ENCODE measurements at regions not wholly inside any gene's neighbourhood (a gene's known extent, or its start where the extent isn't known, plus 50 kb on each side); places are given as distances from the start of the nearest gene placed in this dataset.

DNA sequence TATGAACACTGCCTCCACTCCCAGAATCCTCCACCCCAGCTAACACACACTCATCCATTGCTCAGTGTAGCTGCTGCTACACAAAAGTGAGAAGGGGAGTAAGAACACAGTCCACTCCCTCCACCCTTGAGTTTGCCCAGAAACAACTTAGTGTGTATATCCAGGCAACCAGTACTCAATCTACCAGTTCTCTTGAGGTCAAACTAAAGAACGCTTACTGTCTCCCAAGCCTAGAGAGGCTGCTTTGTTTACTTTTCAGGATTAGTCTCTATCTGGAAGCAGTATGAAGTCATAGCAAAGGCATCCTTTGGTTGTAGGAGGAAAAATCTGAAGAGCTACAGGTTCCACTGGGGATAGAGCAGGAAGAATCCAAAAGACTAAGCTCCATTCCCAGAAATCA, 296.3 kb downstream of the KCNN2 start:
- peak; percentile 61 for DNase-seq (ENCODE audit: low read depth)

DNA sequence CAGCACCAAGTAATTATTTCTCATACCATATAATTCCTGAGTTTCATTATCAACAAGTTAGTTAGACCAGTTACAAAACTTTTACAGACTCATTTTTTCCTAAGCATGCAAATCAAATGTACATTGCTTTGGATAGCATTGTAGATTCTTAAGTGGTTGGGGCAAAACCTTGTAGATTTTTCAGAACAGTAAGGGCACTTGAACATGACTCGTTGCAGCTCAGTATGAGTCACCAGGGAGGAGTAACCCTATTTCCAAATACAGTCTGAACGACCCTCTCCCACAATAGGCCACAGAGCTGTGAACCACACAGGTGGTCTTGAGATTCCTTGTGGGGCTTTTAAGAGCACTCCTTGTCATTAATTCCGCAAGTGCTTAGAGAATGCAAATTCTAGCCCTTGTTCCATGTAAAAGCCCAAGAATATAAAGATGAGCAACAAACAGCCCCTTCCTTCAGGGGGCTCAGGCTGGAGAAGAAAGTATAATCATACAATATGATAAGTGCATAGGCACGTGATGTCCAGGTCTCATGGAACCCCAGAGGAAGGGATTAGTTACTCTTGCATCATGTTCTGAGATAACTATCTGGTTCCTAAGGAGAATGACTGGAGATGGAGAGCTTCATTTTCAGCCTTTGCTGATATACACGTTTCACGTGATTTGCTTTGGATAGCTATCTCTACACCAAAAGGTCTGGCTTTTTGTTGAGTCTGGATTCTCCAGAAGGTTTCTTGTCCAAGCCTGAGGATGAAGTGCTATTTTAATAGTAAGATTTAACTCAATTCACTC, 295.7 kb downstream of the KCNN2 start:
- DNase-seq (ENCODE audit: low read depth) = no peak

DNA sequence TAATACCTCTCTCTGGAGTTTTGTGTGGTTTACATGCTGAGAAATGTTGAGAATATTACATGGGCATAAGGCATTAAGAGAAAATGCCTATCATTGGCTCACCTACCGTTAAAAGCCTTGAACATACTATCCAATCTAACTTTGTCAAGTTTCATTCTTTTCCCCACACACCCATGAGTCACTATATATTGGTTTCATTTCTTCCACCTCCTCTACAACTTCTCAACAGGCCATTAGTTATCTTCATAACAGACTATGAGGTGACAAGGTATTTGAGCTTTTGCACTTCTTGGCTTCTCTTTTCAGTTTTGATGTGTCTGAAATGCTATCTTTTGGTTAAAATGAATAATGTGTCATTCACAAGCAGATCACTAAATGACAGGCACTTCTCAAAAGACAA, 288.0 kb downstream of the KCNN2 start:
- no peak for DNase-seq (ENCODE audit: low read depth)

DNA sequence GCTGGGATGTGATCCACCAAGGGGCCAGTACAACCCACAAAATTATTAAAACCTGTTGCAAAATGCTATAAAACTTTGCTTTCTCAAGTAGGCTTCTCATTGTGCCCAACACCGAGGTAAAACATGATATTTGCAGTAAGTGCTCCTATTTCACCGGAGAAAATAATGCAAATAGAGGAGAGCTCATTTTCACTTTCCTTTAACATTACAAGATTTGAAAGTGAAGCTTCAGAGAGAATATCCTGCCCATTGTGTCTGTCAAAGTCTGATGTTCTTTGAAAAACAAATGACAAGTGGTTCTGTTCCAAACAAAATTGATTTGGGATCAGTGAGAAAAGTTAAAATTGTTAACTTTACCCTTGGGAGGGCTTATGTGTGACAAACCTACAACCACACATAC, 287.1 kb downstream of the KCNN2 start:
- DNase-seq (ENCODE audit: low read depth) = no peak

DNA sequence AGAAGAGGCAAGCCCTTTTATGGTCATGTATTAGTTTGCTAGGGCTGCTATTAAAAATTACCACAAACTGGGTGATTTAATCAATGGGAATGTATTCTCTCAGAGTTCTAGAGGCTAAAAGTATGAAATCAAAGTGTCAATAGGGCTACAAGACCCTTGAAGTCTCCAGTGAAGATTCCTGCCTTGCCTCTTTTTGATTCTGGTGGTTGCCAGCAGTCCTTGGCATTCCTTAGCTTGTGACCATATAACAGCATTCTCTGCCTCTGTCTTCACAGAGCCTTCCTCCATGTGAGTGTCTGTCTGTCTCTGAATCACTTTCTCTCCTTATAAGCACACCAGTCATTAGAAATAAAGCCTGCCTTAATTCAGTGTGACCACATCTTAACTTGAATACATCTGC, 282.7 kb downstream of the KCNN2 start:
- no peak for DNase-seq (ENCODE audit: low read depth)

DNA sequence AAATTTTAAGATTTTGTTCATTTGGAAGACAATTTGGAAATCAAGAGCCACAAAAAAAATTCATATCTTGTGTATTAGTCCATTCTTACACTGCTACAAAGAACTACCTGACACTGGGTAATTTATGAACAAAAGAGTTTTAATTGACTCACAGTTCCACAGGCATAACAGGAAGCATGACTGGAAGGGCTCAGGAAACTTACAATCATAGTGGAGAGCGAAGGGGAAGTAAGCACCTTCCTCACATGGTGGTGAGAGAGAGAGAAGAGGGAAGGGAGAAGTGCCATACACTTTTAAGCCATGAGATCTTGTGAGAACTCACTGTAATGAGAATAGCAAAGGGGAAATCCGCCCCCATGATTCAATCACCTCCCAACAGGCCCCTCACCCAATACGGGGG, 274.4 kb downstream of the KCNN2 start:
- peak; percentile 11 for DNase-seq (ENCODE audit: low read depth)

DNA sequence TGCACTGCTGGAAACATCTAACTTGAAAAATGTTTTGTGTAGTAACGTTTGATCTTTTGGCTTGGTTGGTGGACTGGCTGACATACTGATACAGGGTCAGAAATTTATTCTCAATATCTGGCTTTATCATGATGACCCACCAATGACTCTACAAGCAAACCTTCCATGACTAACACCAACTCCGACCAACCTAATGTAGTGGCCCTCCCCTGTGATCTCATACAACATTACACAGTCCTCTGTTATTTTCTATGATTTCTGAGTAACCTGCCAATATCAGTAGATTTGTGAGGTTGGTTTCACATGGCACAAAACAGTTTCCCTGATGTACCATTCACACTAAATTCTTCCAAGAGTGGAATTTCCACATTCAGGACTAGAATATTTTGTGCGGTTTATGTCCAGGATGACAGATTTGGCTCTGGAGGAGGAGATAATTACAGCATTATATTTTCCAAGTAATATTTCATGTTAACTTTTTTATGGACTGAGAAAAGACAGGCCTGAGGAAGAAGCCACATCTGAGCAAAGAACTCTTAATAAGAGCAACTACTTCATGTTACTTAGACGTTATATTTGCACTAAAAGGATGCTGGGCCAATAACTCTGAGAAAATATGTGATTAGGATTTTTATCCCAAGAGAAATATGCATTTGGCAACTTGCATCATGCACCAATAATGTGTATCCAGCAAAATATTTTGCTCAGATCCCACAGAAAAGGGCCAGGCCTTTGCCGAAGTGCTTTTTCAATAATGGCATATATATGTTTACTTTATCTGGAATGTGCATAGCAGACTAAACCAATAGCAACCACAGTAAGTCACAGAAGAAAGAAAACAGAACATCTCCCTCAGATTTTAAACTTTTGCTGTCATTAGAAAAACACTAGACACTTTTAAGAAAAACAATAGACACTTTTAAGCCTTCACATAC, 273.4 kb downstream of the KCNN2 start:
- DNase-seq (ENCODE audit: low read depth) = peak; percentile 23

DNA sequence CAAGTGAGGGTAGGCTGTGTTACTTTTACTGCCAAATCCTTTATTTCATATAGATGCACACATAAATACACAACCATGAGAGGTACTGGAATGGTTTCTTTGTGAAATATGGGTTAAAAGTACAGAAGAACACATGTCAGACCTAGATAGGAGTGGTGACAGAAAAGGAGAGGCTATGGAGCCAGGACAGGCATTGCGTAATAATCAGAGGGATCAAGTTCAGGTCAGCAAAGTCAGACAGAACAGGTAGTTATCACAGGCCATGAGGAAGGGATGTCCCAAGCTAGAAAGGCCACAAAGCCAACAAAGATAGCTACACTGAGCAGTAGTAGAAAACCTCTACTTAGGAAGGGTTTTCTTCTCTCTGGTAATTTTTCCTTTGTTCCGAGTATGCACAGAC, 272.6 kb downstream of the KCNN2 start:
- DNase-seq (ENCODE audit: low read depth) = no peak

DNA sequence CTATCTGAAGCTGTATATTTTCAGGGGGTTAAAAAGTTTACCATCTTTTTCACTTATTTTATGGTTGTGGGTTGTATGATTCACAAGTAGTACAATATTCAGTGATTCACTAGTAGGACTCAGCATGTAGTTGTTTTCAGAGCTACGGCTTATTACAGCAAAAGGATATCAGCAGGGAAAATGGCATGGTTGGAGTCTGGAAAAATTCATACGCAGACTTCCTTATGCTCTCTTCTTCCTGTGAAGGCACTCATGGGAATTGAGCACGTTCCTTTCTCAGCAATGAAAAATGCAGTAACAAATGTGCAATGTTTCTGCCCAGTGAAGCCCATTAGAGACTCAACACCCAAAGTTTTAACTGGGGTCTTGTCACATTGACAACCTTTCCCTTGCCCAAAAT, 250.5 kb downstream of the KCNN2 start:
- DNase-seq (ENCODE audit: low read depth) = no peak

DNA sequence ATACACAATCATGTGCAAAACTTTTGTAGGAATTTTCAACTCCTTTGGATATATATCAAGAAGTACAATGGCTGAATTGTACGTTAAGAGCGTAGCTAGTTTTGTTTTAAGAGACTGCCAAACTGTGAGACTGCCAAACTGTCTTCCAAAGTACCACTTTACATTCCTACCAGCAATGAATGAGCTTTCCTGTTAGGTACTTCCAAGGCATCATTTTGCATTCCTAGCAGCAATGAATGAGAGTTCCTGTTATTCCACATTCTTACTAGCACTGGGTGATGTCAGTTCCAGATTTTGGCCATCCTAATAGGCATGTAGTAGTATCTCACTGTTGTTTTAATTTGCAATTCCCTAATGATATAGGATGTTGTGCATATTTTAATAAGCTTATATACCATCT, 219.3 kb downstream of the KCNN2 start:
- DNase-seq (ENCODE audit: low read depth) = no peak

DNA sequence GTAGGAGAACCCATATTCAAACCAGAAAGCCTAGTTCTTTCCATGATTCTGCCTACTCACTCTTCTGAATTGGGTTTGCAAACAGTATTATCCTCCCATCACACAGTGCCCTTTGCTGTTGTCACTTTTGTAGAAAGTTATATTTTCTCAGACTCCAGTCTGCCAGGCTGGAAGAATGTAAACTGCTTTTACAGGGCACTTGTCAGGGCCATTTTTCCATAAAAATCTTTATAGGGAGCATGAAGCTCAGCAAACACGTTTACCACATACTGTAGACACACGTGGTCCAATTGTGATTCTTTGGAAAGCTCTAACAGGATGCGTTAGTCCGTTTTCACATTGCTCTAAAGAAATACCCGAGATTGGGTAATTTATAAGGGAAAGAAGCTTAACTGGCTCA, 204.0 kb downstream of the KCNN2 start:
- no peak for DNase-seq (ENCODE audit: low read depth)

DNA sequence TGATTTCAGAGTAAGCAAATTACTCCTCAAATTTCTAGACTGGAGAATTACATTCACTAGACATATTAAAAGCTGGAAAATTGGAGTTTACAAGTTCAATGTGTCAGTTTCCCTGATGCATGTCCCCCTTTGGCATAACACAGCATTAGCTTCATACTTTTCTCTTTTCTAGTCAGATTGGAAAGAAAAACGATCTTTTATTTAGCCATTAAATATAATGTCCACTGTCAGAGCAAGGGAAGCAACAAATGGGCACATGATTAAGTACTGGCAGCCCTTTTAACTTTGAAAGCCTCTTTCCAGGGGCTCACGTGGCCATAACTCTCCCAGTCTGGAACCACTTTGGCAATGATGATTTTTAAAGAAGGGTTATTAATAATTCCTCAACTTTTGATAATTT, 203.3 kb downstream of the KCNN2 start:
- DNase-seq (ENCODE audit: low read depth) = no peak

DNA sequence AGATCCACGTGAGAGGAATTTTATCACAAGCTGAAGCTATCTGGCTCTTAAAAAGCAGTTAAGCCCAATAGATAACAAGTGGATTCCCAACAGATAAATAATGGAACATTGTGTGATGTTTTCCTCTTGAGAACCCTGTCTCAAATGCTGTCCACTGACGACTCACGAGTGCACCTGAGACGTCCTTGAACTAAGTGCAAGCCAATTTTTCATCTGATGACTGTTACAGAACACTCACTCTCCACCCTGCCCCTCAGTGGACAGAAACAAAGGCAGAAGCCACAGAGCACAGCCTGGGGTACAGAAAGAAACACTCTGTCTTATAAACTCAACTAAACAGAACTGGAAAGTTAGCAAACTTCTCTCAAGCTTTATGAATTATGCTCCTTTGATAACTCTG, 199.5 kb downstream of the KCNN2 start:
- no peak for DNase-seq (ENCODE audit: low read depth)
